ENCODE measurements at regions not wholly inside any gene's neighbourhood (a gene's known extent, or its start where the extent isn't known, plus 50 kb on each side); places are given as distances from the start of the nearest gene placed in this dataset.

DNA sequence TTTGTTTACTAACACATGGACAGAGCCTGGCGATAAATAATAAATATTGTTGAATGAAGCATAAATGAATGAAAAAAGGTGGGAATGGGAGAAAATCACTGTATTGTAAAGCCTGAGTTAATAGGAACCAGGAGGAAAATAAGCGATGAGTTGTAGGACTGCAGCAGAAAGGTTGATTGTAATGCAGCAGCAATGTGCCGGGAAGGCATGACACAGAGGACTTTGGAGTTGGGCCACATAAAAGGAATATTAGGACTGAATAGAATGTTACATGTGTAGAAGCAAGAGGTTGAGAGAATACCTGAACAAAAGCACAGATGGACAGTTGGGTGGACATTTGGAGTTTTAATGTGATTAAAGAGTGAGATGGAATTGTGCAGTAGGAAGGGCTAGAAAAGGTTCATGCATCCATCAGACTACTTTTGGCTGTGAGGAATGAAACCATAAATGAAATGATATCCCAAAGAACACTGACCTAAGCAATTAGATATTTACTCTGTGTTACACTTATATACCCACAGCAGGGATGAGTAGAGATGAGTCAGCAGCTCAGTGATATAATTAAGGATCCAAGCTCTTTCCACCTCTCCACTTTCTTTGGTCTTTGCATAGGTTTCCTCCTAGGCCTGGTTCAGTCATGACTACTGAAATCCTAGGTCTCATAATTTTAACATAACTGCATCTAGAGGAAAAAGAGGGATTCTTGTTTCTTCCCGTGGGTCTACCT, 55.4 kb downstream of the CCER1 start:
- Mint-ChIP-seq H3K9me3 (no peaks in the 10 kb centered on the region), H3K36me3 (no peaks in the 10 kb centered on the region), H3K4me3 (no peak overlapping the region), H3K27me3 (peaks cover 3% of the 10 kb centered on the region), H3K27ac (no peak overlapping the region), H3K4me1 (no peaks in the 10 kb centered on the region)
- no peak for DNase-seq (ENCODE audit: low spot score in 2 of 2)
- no peak for ATAC-seq (ENCODE audit: low read depth)

DNA sequence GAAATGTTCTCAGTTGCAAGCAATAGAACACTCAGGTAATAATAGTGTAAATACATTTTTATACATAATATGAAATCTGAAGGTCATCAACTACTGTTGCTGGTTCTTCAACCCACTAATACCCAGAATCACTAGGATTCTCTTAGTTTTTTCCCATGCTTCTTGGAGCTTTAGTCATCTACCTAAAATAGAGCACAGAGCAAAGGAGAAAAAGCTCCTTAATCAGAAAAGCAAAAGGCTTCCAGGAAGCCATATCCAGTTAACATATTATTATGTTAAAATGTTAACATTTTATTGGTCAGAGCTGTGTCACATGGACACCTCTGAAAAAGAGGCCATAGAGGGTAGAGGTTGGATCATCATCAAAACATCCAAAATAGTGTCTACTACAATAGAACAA, 57.0 kb downstream of the CCER1 start:
- ATAC-seq (ENCODE audit: low read depth) (no peak), DNase-seq (ENCODE audit: low spot score in 2 of 2) (no peak)
- Mint-ChIP-seq H3K4me1 (no peaks in the 10 kb centered on the region), H3K9me3 (no peaks in the 10 kb centered on the region), H3K36me3 (no peaks in the 10 kb centered on the region), H3K4me3 (no peak overlapping the region), H3K27ac (no peak overlapping the region), H3K27me3 (peaks cover 3% of the 10 kb centered on the region)

DNA sequence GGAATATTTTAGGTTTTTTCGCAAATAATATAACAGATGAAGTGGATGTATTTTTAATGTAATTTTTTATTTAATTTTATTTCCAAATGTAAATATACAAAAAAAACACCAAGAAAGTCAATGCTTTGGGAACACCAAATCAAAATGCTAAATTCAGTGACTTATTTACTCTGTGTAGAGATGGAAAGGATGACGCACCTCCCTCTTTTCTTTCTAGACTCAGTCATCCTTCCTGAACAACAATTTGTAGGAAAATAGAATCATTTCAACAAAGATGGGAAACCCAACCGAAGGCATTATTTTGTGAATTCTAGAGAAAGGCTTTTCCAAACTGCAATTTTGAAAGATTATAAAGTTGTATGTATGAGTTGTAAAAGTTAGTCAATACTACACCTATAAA, 57.7 kb downstream of the CCER1 start:
- Mint-ChIP-seq H3K27ac (no peak overlapping the region), H3K4me1 (no peaks in the 10 kb centered on the region), H3K9me3 (no peaks in the 10 kb centered on the region), H3K4me3 (no peak overlapping the region), H3K36me3 (no peaks in the 10 kb centered on the region), H3K27me3 (peaks cover 3% of the 10 kb centered on the region)
- no peak for DNase-seq (ENCODE audit: low spot score in 2 of 2)
- no peak for ATAC-seq (ENCODE audit: low read depth)

DNA sequence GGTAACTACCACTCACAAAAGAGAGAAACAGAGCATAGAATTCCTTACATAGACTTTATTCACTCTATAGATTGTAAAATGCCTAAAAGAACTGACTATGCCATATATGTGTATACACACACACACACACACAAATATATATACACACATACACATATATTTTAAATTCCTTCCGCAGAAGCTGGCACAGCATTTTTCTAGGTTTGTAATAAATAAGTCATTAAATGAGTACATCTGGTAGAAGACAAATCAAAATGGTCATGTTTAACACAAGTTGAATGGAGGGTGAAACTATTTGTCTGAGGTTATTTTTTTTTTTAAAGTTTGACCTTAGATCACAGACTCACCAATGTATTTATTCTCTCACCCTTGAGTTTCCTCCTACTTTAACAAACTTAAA, 58.2 kb downstream of the CCER1 start:
- Mint-ChIP-seq H3K27ac (no peak overlapping the region), H3K36me3 (no peaks in the 10 kb centered on the region), H3K4me3 (no peak overlapping the region), H3K4me1 (no peaks in the 10 kb centered on the region), H3K27me3 (peaks cover 6% of the 10 kb centered on the region), H3K9me3 (no peaks in the 10 kb centered on the region)
- ATAC-seq (ENCODE audit: low read depth) (no peak), DNase-seq (ENCODE audit: low spot score in 2 of 2) (no peak)

DNA sequence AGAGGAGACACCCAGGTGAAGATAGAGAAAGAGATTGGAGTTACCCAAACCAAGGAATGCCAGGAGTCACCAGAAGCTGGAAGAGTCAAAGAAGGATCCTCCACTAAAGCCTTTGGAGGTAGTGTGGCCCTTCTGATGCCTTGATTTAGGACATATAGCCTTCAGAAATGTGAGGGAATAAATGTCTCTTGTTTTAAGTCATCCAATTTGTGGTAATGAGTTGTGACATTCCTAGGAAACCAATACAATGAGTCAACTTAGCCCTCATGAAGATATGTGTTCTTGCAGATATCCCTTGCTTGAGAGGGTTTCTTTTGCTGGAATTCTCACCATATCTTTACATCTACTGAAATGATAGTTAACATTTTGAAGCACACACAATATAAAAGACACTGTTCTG, 58.8 kb downstream of the CCER1 start:
- Mint-ChIP-seq H3K4me1 (no peaks in the 10 kb centered on the region), H3K9me3 (no peaks in the 10 kb centered on the region), H3K4me3 (no peak overlapping the region), H3K27me3 (peaks cover 7% of the 10 kb centered on the region), H3K36me3 (no peaks in the 10 kb centered on the region), H3K27ac (no peak overlapping the region)
- no peak for DNase-seq (ENCODE audit: low spot score in 2 of 2)
- no peak for ATAC-seq (ENCODE audit: low read depth)

DNA sequence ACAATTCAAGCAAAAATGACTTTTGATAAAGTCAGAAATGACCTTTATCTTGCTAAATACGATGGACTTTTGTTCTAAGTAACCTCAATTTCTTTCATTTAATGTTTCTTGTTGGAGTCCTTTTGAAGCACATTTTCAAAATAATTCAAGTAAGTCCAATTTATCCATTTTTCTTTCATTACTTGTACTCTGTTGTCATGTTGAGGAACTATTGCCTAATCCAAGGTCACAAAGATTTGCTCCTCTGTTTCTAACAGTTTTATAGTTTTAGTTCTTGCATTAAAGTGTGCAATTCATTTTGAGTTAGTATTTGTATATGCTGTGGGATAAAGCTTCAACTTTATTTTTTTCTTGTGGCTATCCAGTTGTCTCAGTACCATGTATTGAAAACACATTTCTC, 66.7 kb downstream of the CCER1 start:
- DNase-seq (ENCODE audit: low spot score in 2 of 2) (no peak), ATAC-seq (ENCODE audit: low read depth) (no peak)
- no peaks in the 10 kb centered on the region for H3K4me1 Mint-ChIP-seq
- no peaks in the 10 kb centered on the region for H3K9me3 Mint-ChIP-seq
- H3K27ac Mint-ChIP-seq: no peak overlapping the region
- H3K36me3 Mint-ChIP-seq: no peaks in the 10 kb centered on the region
- H3K4me3 Mint-ChIP-seq: no peak overlapping the region
- peaks cover 3% of the 10 kb centered on the region for H3K27me3 Mint-ChIP-seq

DNA sequence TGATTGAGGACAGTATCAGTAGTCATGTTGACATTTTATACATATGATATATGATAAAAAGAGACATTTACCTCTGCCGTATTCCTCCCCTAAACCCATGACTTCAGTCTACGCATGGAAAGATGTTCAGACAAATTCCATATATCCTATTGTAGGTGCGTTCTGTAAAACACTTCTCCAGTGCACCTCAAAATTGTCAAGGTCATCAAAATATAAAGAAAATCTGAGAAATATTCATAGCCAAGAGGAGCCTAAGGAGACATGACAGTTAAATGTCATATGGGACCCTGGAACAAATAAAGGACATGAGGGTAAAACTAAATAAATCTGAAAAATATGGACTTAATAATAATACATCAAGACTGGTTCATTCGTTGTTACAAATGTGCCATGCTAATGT, 71.5 kb downstream of the CCER1 start:
- Mint-ChIP-seq H3K4me3 (no peak overlapping the region), H3K9me3 (no peaks in the 10 kb centered on the region), H3K36me3 (no peaks in the 10 kb centered on the region), H3K27me3 (no peaks in the 10 kb centered on the region), H3K4me1 (no peaks in the 10 kb centered on the region), H3K27ac (no peak overlapping the region)
- no peak for ATAC-seq (ENCODE audit: low read depth)
- DNase-seq (ENCODE audit: low spot score in 2 of 2): no peak

DNA sequence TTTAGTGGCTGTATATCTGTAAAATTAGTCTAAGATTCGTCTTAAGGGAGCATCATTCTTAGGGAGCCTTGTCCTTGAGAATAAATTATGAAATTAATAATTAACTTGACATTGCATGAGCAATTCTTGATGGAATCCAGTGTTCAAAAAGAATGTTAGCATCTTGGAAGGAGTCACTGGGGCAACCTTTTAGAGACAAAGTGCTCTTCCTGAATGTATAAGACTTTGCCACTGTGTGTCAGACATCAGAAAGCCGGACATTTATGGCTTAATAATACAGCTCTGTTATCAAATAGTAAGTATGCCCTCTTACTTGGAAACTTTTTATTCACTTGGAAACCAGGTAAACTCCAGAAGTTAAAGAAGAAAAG, 83.3 kb downstream of the CCER1 start:
- no peak overlapping the region for H3K4me3 Mint-ChIP-seq
- H3K36me3 Mint-ChIP-seq: no peaks in the 10 kb centered on the region
- peaks cover 1% of the 10 kb centered on the region for H3K27me3 Mint-ChIP-seq
- DNase-seq (ENCODE audit: low spot score in 2 of 2) (no peak), ATAC-seq (ENCODE audit: low read depth) (no peak)
- H3K9me3 Mint-ChIP-seq: no peaks in the 10 kb centered on the region
- H3K27ac Mint-ChIP-seq: no peak overlapping the region
- no peaks in the 10 kb centered on the region for H3K4me1 Mint-ChIP-seq

DNA sequence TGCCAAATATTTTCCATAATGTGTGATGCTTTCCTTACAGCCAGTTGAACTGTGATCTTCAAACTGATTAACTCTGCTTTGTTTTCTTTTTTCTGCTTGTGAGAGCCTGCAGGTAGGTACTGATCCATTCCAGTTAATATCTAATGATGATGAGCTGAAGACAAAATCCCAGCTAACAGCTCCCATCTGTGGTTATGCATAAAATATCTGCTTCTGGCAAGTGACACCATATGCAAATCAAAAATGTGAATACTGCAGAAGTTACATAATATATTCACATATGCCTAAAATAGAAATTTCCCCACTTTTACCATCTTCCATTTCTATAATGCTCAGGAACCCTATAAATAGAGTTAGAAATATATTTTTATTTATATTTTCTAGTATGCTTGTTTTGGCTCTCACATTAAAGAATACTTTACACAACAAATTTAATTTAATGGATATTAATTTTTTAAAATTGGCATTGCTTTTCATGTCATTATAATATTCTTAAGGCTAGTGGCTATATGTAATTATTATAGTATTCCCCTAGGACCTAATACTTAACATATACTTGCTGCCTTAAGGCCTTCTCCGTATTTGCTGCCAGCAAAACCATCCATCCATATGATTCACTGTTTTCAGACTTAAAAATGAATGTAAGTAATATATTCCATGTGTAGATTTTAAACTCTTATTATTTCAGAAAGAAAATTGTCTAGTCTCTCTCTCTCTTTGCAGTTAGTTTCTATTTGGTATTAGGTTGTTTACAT, 83.8 kb downstream of the CCER1 start:
- ATAC-seq (ENCODE audit: low read depth) (no peak), DNase-seq (ENCODE audit: low spot score in 2 of 2) (no peak)
- no peaks in the 10 kb centered on the region for H3K36me3 Mint-ChIP-seq
- no peaks in the 10 kb centered on the region for H3K4me1 Mint-ChIP-seq
- no peaks in the 10 kb centered on the region for H3K9me3 Mint-ChIP-seq
- no peak overlapping the region for H3K4me3 Mint-ChIP-seq
- peaks cover 1% of the 10 kb centered on the region for H3K27me3 Mint-ChIP-seq
- no peak overlapping the region for H3K27ac Mint-ChIP-seq

DNA sequence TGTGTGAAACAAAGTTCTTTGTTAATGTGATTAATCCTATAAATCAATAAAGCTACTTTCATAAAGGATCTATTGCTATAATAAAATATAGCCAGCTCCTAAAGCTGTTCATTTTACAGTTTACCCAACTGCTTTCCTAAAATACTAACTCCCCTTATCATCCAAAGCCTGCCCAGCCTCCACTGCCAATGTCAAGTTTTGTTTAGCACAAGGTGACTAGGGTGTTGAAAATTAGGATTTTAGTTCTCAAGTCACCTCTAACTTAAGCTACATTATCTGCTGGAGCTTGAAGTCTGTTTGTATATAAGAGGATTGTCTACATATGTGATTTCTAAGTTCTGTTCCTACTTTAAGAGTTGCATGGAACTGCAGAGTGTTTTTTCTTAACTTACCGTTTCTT, 86.3 kb downstream of the CCER1 start:
- Mint-ChIP-seq H3K4me1 (no peaks in the 10 kb centered on the region), H3K27ac (no peak overlapping the region), H3K27me3 (peaks cover 1% of the 10 kb centered on the region), H3K4me3 (no peak overlapping the region), H3K9me3 (no peaks in the 10 kb centered on the region), H3K36me3 (no peaks in the 10 kb centered on the region)
- no peak for DNase-seq (ENCODE audit: low spot score in 2 of 2)
- ATAC-seq (ENCODE audit: low read depth): no peak

DNA sequence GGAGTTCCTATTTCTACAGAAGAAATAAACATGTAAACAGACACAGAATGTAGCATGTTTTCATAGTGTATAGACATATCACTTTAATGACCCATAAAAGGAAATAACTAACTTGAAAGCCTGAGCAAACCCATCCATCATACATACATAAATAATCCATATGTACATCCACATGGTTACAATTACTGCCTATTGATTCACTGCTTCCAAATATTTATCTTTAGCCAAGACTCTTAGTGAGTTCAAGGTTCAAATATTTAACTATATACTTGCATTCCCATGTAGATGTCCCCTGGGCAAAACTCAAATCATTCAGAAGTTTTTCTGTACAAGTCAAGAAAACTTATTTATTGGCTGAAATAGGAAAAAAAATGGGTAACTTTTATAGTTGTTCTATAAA, 95.4 kb downstream of the CCER1 start:
- Mint-ChIP-seq H3K27me3 (no peaks in the 10 kb centered on the region), H3K9me3 (peaks cover 1% of the 10 kb centered on the region), H3K36me3 (no peaks in the 10 kb centered on the region), H3K4me3 (no peak overlapping the region), H3K27ac (no peak overlapping the region), H3K4me1 (peaks cover 2% of the 10 kb centered on the region)
- DNase-seq (ENCODE audit: low spot score in 2 of 2) (no peak), ATAC-seq (ENCODE audit: low read depth) (no peak)

DNA sequence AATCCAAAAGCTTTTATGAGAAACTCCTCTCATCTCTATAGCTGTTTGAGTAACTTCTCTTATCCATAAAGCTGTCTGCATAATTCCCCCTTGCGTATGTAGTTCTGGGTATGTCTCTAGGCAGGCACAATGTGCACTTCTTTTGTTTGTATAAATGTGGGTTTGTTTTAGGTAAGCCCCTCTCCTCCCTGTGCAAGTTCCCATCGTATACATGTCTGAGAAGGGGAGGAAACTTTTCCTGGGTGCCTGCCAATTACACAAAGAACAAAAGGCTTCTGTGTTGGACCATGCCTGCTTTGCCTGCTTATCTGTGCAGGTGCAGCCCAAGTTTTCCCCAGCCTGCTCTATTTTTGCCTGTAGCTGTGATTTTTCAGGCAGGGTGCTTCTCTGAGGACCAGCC, 96.7 kb downstream of the CCER1 start:
- DNase-seq (ENCODE audit: low spot score in 2 of 2): no peak
- H3K36me3 Mint-ChIP-seq: no peaks in the 10 kb centered on the region
- H3K27ac Mint-ChIP-seq: no peak overlapping the region
- no peaks in the 10 kb centered on the region for H3K27me3 Mint-ChIP-seq
- H3K4me1 Mint-ChIP-seq: peaks cover 2% of the 10 kb centered on the region
- no peak for ATAC-seq (ENCODE audit: low read depth)
- H3K9me3 Mint-ChIP-seq: peaks cover 1% of the 10 kb centered on the region
- H3K4me3 Mint-ChIP-seq: no peak overlapping the region

DNA sequence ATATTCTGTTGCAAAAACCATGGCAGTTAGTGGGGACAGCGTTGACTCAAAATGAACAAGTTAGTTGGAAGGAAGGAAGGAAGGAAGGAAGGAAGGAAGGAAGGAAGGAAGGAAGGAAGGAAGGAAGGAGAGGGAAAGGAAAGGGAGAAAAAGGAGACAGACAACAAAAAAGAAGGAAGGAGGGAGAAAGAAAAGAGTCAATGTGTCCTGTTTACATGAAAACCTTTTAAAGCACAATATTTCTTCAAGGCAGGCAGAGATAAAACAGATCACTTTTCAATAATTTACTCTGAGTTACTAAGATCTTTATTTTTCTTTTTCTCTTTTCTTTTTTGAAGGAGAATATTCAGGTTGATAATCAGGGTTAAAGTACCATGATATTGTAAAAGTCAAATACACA, 99.4 kb downstream of the CCER1 start:
- H3K4me3 Mint-ChIP-seq: no peak overlapping the region
- no peak for ATAC-seq (ENCODE audit: low read depth)
- peaks cover 2% of the 10 kb centered on the region for H3K4me1 Mint-ChIP-seq
- H3K27ac Mint-ChIP-seq: peak overlapping the region; percentile 3
- no peaks in the 10 kb centered on the region for H3K9me3 Mint-ChIP-seq
- peaks cover 1% of the 10 kb centered on the region for H3K27me3 Mint-ChIP-seq
- no peaks in the 10 kb centered on the region for H3K36me3 Mint-ChIP-seq
- DNase-seq (ENCODE audit: low spot score in 2 of 2): no peak

DNA sequence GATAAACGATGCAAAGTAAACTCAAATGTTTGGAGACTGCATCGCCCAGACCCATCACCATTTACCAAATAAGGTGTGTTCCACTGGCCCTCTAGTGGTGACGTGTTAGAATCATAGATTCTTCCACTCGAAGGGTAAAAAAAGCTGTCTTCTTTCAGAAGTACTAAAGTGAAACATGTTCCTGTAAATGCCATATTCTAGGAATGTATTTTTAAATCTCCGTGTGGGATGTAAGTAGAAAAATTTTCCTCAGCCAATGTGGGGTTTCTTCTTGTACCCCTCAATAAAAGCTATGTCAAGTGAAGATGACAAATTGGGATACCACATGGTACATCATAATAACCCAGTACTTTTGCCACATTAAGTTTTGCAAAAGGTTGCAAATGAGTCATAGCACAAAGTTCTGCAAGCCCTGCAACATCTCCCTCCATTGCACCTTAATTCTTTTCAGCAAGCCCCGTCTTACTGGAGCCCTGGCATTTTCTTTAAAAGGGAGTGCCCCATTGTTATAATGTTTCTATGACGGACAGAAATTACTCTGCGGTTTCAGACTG, 100.8 kb downstream of the CCER1 start:
- ATAC-seq (ENCODE audit: low read depth) (peak; percentile 56), DNase-seq (ENCODE audit: low spot score in 2 of 2) (peak in 1 of 2 donors; percentile 9)
- Mint-ChIP-seq H3K27ac (no peak overlapping the region), H3K36me3 (no peaks in the 10 kb centered on the region), H3K4me1 (peaks cover 2% of the 10 kb centered on the region), H3K4me3 (no peak overlapping the region), H3K27me3 (peaks cover 1% of the 10 kb centered on the region), H3K9me3 (no peaks in the 10 kb centered on the region)
